ENCODE measurements at regions not wholly inside any gene's neighbourhood (a gene's known extent, or its start where the extent isn't known, plus 50 kb on each side); places are given as distances from the start of the nearest gene placed in this dataset.
A peak's percentile ranks its signal among the peaks of the same experiment; 100 is the strongest.

DNA sequence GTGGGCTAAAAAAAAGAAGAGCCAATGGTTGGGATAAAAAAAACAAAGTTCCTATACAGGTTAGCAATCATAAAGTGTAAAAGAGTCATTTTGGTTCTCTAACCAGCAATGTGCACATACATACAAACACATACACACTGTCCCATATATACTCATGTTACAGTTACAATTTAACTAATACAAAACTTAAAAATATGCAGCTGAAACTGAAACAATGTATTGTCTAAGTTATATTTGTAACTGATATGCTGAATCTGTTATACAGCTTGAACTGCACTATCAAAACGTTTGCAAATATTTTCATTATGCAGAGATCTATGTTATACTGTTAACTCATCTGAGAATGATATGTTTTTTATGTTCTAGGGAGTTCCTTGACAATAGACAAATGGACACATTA is 173.7 kb downstream of the KLF12 start:
- H3K27me3 Mint-ChIP-seq: no peaks in the 10 kb centered on the region
- DNase-seq: no peak
- H3K4me3 Mint-ChIP-seq: no peak overlapping the region
- H3K4me1 Mint-ChIP-seq: peaks cover 23 to 41% of the 10 kb centered on the region in 2 donors
- peaks cover 7 to 19% of the 10 kb centered on the region in 2 donors for H3K36me3 Mint-ChIP-seq
- ATAC-seq (replicated peaks): no peak
- no peak overlapping the region for H3K27ac Mint-ChIP-seq
- peaks cover 3 to 4% of the 10 kb centered on the region in 2 donors for H3K9me3 Mint-ChIP-seq

DNA sequence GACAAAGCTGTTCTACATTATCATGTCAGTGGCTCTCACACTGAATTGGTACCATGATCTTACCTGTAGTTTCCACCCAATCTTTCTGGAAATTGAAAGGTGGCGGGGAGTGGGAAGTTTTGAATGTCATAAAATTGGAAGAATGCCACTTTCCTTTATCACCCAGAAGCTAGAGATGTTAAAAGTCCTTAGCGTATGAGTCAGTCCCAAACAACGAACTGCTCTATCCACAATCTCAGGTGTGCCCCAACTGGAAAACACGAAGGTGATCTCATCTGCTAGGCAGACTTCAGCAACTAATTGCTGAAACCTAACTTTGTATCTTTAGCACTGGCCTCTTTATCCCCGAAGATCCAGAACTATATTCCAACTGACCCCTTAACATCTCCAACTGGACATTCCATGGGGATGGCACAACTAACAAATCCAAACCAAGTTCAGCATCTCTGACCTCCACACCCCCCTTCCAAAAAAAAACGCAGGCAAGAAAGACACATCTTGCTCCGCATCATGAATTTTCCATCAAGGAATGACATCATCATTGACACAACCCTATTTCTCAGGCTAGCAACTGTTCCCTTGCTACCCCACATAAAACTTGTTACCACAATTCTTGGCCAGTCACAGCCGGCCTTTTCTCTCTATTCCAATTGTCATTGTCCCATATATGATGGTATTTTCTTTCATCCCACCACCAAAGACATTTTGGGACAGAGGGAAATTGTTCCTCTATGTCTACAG is 175.4 kb downstream of the KLF12 start:
- H3K9me3 Mint-ChIP-seq: peaks cover 3 to 4% of the 10 kb centered on the region in 2 donors
- H3K4me1 Mint-ChIP-seq: peaks cover 21 to 33% of the 10 kb centered on the region in 2 donors
- no peak overlapping the region for H3K27ac Mint-ChIP-seq
- H3K27me3 Mint-ChIP-seq: no peaks in the 10 kb centered on the region
- ATAC-seq (replicated peaks) (no peak), DNase-seq (no peak)
- H3K4me3 Mint-ChIP-seq: no peak overlapping the region
- H3K36me3 Mint-ChIP-seq: peaks cover 7 to 13% of the 10 kb centered on the region in 2 donors

GRCh38 chr13:73957889-73958288 is 176.3 kb downstream of the KLF12 start:
- Mint-ChIP-seq H3K4me3 (no peak overlapping the region), H3K4me1 (peaks cover 20 to 34% of the 10 kb centered on the region in 2 donors), H3K27me3 (no peaks in the 10 kb centered on the region), H3K9me3 (peaks cover 3 to 4% of the 10 kb centered on the region in 2 donors), H3K36me3 (peaks cover 7 to 13% of the 10 kb centered on the region in 2 donors), H3K27ac (no peak overlapping the region)
- DNase-seq (no peak), ATAC-seq (replicated peaks) (no peak)

DNA sequence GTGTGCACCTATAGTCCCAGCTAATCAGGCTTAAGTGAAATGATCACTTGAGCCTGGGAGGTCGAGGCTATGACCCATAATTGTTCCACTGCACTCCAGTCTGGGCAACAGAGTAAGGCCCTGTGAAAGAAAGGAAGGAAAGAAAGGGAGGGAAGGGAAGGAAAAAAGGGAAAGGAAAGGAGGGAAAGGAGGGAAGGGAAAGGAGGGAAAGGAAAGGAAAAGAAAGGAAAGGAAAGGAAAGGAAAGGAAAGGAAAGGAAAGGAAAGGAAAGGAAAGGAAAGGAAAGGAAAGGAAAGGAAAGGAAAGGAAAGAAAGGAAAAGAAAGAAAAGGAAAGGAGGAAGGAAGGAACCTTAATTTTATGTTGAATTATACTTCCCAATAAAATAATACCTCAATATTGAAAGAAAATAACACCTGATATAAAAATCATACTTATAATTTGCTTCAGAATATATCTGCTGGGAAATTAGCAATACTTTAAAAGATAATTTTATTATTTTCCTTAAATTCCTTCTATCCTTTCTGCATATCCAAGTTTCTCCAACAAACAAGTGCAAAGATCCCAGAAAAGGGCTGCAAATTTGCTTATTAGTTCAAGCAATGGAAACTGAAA is 177.3 kb downstream of the KLF12 start:
- Mint-ChIP-seq H3K36me3 (peaks cover 4 to 13% of the 10 kb centered on the region in 2 donors), H3K27me3 (no peaks in the 10 kb centered on the region), H3K27ac (peak overlapping the region; percentile 37), H3K4me1 (peaks cover 25 to 39% of the 10 kb centered on the region in 2 donors), H3K4me3 (no peak overlapping the region), H3K9me3 (peaks cover 0 to 2% of the 10 kb centered on the region in 2 donors)
- no peak for ATAC-seq (replicated peaks)
- no peak for DNase-seq

- H3K27ac Mint-ChIP-seq: no peak overlapping the region
Observed at GRCh38 chr13:73955977-73956500, 178.2 kb downstream of the KLF12 start.

GRCh38 chr13:73954808-73955207 is 179.4 kb downstream of the KLF12 start:
- peak; percentile 38 to 46 for ATAC-seq (replicated peaks)

More at GRCh38 chr13:73955977-73956500, 178.2 kb downstream of the KLF12 start:
- peaks cover 0 to 6% of the 10 kb centered on the region in 2 donors for H3K36me3 Mint-ChIP-seq
- no peak for DNase-seq
- H3K27me3 Mint-ChIP-seq: no peaks in the 10 kb centered on the region
- peaks cover 19 to 31% of the 10 kb centered on the region in 2 donors for H3K4me1 Mint-ChIP-seq
- H3K4me3 Mint-ChIP-seq: no peak overlapping the region
- H3K9me3 Mint-ChIP-seq: no peaks in the 10 kb centered on the region
- ATAC-seq (replicated peaks): peak; percentile 27 to 31

GRCh38 chr13:73952648-73953047 is 181.6 kb downstream of the KLF12 start:
- no peak for ATAC-seq (replicated peaks)
- Mint-ChIP-seq H3K27ac (peak overlapping the region; percentile 3), H3K36me3 (peaks cover 2 to 11% of the 10 kb centered on the region in 2 donors), H3K27me3 (no peaks in the 10 kb centered on the region), H3K9me3 (no peaks in the 10 kb centered on the region), H3K4me3 (no peak overlapping the region), H3K4me1 (peaks cover 28 to 42% of the 10 kb centered on the region in 2 donors)
- DNase-seq: no peak

More at GRCh38 chr13:73954808-73955207, 179.4 kb downstream of the KLF12 start:
- no peak overlapping the region for H3K27ac Mint-ChIP-seq
- no peak overlapping the region for H3K4me3 Mint-ChIP-seq
- no peaks in the 10 kb centered on the region for H3K27me3 Mint-ChIP-seq
- peaks cover 24 to 30% of the 10 kb centered on the region in 2 donors for H3K4me1 Mint-ChIP-seq
- peaks cover 2 to 11% of the 10 kb centered on the region in 2 donors for H3K36me3 Mint-ChIP-seq
- no peaks in the 10 kb centered on the region for H3K9me3 Mint-ChIP-seq
- no peak for DNase-seq

- peaks cover 18 to 27% of the 10 kb centered on the region in 2 donors for H3K4me1 Mint-ChIP-seq
Observed at GRCh38 chr13:73948848-73949529, 185.2 kb downstream of the KLF12 start.

DNA sequence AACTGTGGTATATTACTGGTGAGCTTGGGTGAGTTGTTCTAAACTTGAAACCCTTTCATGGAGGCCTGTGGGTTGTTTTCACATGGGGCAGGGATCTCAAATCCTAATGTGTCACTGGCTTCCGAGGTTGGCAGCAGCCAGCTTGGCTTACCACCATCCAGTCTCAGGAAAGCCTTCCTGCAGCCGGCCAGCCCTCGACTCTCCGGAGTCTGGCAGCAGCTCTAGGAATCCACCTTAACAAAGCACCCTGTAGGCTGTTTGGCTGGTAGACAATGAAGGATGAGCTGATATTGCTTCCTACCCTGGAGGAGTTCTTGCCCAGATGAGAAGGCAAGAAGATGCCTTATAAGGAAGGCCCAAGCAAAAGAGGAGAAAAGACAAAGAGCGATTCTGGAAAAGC is 188.3 kb downstream of the KLF12 start:
- no peaks in the 10 kb centered on the region for H3K27me3 Mint-ChIP-seq
- peaks cover 11 to 20% of the 10 kb centered on the region in 2 donors for H3K36me3 Mint-ChIP-seq
- no peak overlapping the region for H3K27ac Mint-ChIP-seq
- no peak overlapping the region for H3K4me3 Mint-ChIP-seq
- H3K9me3 Mint-ChIP-seq: no peaks in the 10 kb centered on the region
- no peak for ATAC-seq (replicated peaks)
- no peak for DNase-seq
- peaks cover 18 to 24% of the 10 kb centered on the region in 2 donors for H3K4me1 Mint-ChIP-seq

More at GRCh38 chr13:73948848-73949529, 185.2 kb downstream of the KLF12 start:
- ATAC-seq (replicated peaks): peak; percentile 10 to 48
- Mint-ChIP-seq H3K27me3 (no peaks in the 10 kb centered on the region), H3K36me3 (peaks cover 2 to 11% of the 10 kb centered on the region in 2 donors), H3K27ac (no peak overlapping the region), H3K4me3 (no peak overlapping the region), H3K9me3 (no peaks in the 10 kb centered on the region)
- DNase-seq: no peak

DNA sequence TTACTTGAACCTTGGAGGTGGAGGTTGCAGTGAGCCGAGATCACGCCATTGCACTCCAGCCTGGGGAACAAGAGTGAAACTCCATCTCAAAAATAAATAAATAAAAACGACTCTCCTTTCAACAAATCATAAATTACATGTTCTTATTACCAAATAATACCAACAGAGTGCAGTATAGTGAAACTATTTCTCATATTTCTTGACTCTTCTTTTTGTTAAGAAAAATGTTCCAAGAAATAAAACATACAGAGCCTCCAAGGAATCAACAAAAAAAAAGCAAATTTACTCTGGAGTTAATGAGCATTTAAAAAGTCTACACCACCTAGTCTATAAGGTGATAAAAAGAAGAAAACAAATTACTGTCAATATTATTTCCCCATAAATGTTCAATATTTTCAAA is 188.8 kb downstream of the KLF12 start:
- Mint-ChIP-seq H3K9me3 (no peaks in the 10 kb centered on the region), H3K27me3 (no peaks in the 10 kb centered on the region), H3K36me3 (peaks cover 11 to 21% of the 10 kb centered on the region in 2 donors), H3K4me1 (peaks cover 16 to 29% of the 10 kb centered on the region in 2 donors), H3K27ac (no peak overlapping the region), H3K4me3 (no peak overlapping the region)
- no peak for ATAC-seq (replicated peaks)
- DNase-seq: no peak

DNA sequence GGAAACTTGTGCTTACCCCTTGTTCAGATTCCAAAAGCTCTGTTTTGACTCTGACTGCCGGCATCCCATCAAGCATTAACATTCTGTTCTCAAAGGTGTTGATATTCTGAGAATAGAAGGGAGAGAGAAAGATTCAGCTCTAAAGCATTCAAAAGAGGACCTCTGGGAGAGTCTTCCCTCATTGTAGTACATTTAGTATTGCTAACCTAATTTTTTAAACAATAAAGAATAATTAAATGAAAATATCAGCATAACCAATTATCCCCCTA is 190.3 kb downstream of the KLF12 start:
- no peaks in the 10 kb centered on the region for H3K27me3 Mint-ChIP-seq
- H3K4me1 Mint-ChIP-seq: peaks cover 12 to 29% of the 10 kb centered on the region in 2 donors
- peaks cover 11 to 23% of the 10 kb centered on the region in 2 donors for H3K36me3 Mint-ChIP-seq
- DNase-seq (no peak), ATAC-seq (replicated peaks) (no peak)
- H3K27ac Mint-ChIP-seq: no peak overlapping the region
- H3K4me3 Mint-ChIP-seq: no peak overlapping the region
- no peaks in the 10 kb centered on the region for H3K9me3 Mint-ChIP-seq

DNA sequence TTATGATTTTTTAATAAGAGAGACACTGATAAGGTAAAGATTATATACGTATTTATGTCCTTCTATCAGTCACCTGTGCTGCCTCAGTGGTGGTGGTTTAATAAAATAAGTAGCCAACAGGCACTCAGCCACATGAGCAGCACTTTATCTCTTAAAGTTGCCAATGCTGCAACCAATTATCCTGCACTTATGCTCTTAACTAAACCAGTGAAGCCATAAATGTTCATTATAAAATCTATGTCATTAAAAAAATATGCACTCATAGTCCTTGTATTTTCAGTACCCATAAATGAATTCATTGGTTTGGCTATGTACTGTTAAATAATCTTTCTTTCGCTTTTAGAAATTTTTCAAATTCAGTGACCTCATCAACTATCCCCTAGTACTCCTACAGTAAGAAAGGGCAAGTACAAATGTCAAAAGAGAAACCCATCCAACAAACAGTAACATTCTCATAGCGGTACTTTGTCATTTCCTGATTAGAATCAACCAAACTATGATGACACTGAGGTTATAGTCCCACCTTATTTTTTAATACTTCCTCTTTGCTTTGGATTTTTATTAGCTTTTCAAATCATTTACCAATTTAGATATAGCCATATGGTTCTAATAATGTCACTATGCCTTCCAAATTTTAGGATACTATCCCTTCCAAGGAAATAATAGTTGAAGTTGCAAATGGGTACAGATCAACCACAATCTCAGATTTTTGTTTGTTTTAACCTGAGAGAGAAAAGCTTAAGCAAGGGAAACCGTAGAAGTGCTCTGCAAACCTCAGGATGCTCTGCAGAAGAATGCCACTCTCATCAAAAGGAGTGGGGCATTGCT is 190.9 kb downstream of the KLF12 start:
- peaks cover 9 to 23% of the 10 kb centered on the region in 2 donors for H3K4me1 Mint-ChIP-seq

GRCh38 chr13:73941752-73942151 is 192.5 kb downstream of the KLF12 start:
- no peaks in the 10 kb centered on the region for H3K9me3 Mint-ChIP-seq
- DNase-seq (no peak), ATAC-seq (replicated peaks) (no peak)
- no peak overlapping the region for H3K4me3 Mint-ChIP-seq
- H3K27ac Mint-ChIP-seq: no peak overlapping the region
- H3K4me1 Mint-ChIP-seq: peaks cover 11 to 23% of the 10 kb centered on the region in 2 donors
- H3K36me3 Mint-ChIP-seq: peaks cover 11 to 24% of the 10 kb centered on the region in 2 donors
- no peaks in the 10 kb centered on the region for H3K27me3 Mint-ChIP-seq

More for the DNA sequence above, 190.9 kb downstream of the KLF12 start:
- DNase-seq: no peak
- no peak overlapping the region for H3K4me3 Mint-ChIP-seq
- no peaks in the 10 kb centered on the region for H3K27me3 Mint-ChIP-seq
- peak; percentile 75 to 85 for ATAC-seq (replicated peaks)
- H3K9me3 Mint-ChIP-seq: no peaks in the 10 kb centered on the region
- peaks cover 11 to 23% of the 10 kb centered on the region in 2 donors for H3K36me3 Mint-ChIP-seq
- peak overlapping the region; percentile 38 for H3K27ac Mint-ChIP-seq

DNA sequence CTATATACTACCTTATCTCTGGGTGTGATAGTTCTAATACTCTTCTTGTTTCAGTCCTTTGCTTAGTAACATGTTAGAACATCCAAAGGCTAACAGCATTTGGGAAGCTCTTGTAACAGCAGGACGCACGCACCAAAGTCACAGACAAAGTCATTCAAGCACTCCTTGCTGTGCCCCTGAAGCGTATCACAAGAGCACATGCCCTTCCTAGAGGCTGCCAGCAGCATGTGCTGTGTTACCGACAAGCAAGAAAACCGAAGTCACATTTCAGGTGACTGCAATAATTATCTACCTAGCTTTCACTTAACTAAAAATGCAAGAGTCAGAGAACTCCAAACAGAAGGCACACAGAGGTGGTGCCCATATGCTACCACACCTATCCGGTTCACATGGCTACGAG is 194.1 kb downstream of the KLF12 start:
- DNase-seq (no peak), ATAC-seq (replicated peaks) (no peak)
- no peaks in the 10 kb centered on the region for H3K27me3 Mint-ChIP-seq
- H3K4me3 Mint-ChIP-seq: no peak overlapping the region
- H3K4me1 Mint-ChIP-seq: peaks cover 12 to 32% of the 10 kb centered on the region in 2 donors
- no peak overlapping the region for H3K27ac Mint-ChIP-seq
- H3K36me3 Mint-ChIP-seq: peaks cover 19 to 35% of the 10 kb centered on the region in 2 donors
- H3K9me3 Mint-ChIP-seq: no peaks in the 10 kb centered on the region

Measured in stimulated activated naive B cell treated with anti-CD40 and anti-IgM and Interleukin-4, amounts not matched to agents 10 μg/mL and 1 μg/mL and 100 μg/mL, for 72 hours (primary cell).